Glutamatergic neuron (in vitro differentiated cells): ENCODE measurements at regions not wholly inside any gene's neighbourhood (a gene's known extent, or its start where the extent isn't known, plus 50 kb on each side); places are given as distances from the start of the nearest gene placed in this dataset.

Experiments used
- DNase-seq: peaks from one replicate; pipeline ENCODE4 v3.0.0; 2022
- H3K27ac Mint-ChIP-seq: one replicate; pipeline ENCODE4 v1.8.0; 2020; ENCODE audit warnings: mild to moderate bottlenecking, mixed read lengths, inconsistent platforms; ENCODE audit not compliant: unreplicated experiment
- H3K27me3 Mint-ChIP-seq: one replicate; pipeline ENCODE4 v1.8.0; 2020; ENCODE audit warnings: mild to moderate bottlenecking, moderate library complexity, mixed read lengths, inconsistent platforms; ENCODE audit not compliant: unreplicated experiment
- H3K36me3 Mint-ChIP-seq: one replicate; pipeline ENCODE4 v1.8.0; 2020; ENCODE audit warnings: mild to moderate bottlenecking, mixed read lengths, inconsistent platforms; ENCODE audit not compliant: unreplicated experiment
- H3K4me1 Mint-ChIP-seq: one replicate; pipeline ENCODE4 v1.8.0; 2020; ENCODE audit warnings: mild to moderate bottlenecking, low read depth, mixed read lengths, inconsistent platforms; ENCODE audit not compliant: unreplicated experiment
- H3K4me3 Mint-ChIP-seq: one replicate; pipeline ENCODE4 v1.8.0; 2020; ENCODE audit warnings: mild to moderate bottlenecking, mixed read lengths, inconsistent platforms; ENCODE audit not compliant: unreplicated experiment
- H3K9me3 Mint-ChIP-seq: one replicate; pipeline ENCODE4 v1.8.0; 2020; ENCODE audit warnings: mild to moderate bottlenecking, moderate library complexity, mixed read lengths, inconsistent platforms; ENCODE audit not compliant: unreplicated experiment
- CTCF ChIP-seq: fragments of 200-600 bp; sonication (generic); IDR thresholded peaks from one replicate; pipeline ENCODE4 v1.5.0; 2021; ENCODE audit not compliant: partially characterized antibody, unreplicated experiment

GRCh38 chr1:29557066-29557465 lies 320.7 kb downstream of the PTPRU start:
- no peak for DNase-seq
- Mint-ChIP-seq H3K9me3 (no peaks in the 10 kb centered on the region), H3K4me1 (no peaks in the 10 kb centered on the region), H3K36me3 (no peaks in the 10 kb centered on the region), H3K4me3 (no peak overlapping the region), H3K27me3 (peaks cover 5% of the 10 kb centered on the region), H3K27ac (no peak overlapping the region)
- no peak for TF ChIP-seq CTCF

- H3K4me1 Mint-ChIP-seq: no peaks in the 10 kb centered on the region
- DNase-seq: no peak
These were observed 320.3 kb downstream of the PTPRU start for GRCh38 chr1:29556657-29557056.

GRCh38 chr1:29555043-29555620 lies 318.8 kb downstream of the PTPRU start:
- peaks cover 2% of the 10 kb centered on the region for H3K4me1 Mint-ChIP-seq
- TF ChIP-seq CTCF: no peak
- no peaks in the 10 kb centered on the region for H3K9me3 Mint-ChIP-seq
- H3K36me3 Mint-ChIP-seq: no peaks in the 10 kb centered on the region
- H3K4me3 Mint-ChIP-seq: no peak overlapping the region
- H3K27me3 Mint-ChIP-seq: peaks cover 4% of the 10 kb centered on the region
- H3K27ac Mint-ChIP-seq: no peak overlapping the region
- DNase-seq: no peak

More at GRCh38 chr1:29556657-29557056, 320.3 kb downstream of the PTPRU start:
- no peak for TF ChIP-seq CTCF
- Mint-ChIP-seq H3K27ac (no peak overlapping the region), H3K4me3 (no peak overlapping the region), H3K27me3 (peaks cover 5% of the 10 kb centered on the region), H3K36me3 (no peaks in the 10 kb centered on the region), H3K9me3 (no peaks in the 10 kb centered on the region)

- Mint-ChIP-seq H3K27ac (no peak overlapping the region), H3K4me1 (peaks cover 2% of the 10 kb centered on the region), H3K9me3 (no peaks in the 10 kb centered on the region), H3K36me3 (no peaks in the 10 kb centered on the region), H3K4me3 (no peak overlapping the region), H3K27me3 (peaks cover 3% of the 10 kb centered on the region)
- no peak for TF ChIP-seq CTCF
- no peak for DNase-seq
These were observed 318.0 kb downstream of the PTPRU start for GRCh38 chr1:29554208-29554778.

- peaks cover 3% of the 10 kb centered on the region for H3K27me3 Mint-ChIP-seq
- no peak overlapping the region for H3K4me3 Mint-ChIP-seq
- no peak overlapping the region for H3K27ac Mint-ChIP-seq
- peaks cover 5% of the 10 kb centered on the region for H3K4me1 Mint-ChIP-seq
- no peak for TF ChIP-seq CTCF
- DNase-seq: no peak
- no peaks in the 10 kb centered on the region for H3K36me3 Mint-ChIP-seq
- no peaks in the 10 kb centered on the region for H3K9me3 Mint-ChIP-seq
These were observed 315.0 kb downstream of the PTPRU start for GRCh38 chr1:29551123-29551936.
